Astrocyte of the spinal cord (primary cell): ENCODE measurements at regions not wholly inside any gene's neighbourhood (a gene's known extent, or its start where the extent isn't known, plus 50 kb on each side); places are given as distances from the start of the nearest gene placed in this dataset.

Source experiments
- DNase-seq: peaks from one replicate; pipeline ENCODE4 v3.0.0; 2011; ENCODE audit warnings: low read depth, low spot score
- H3K4me3 ChIP-seq: 2 replicates; pipeline ENCODE4 v1.5.1; 2011; ENCODE audit warnings: low read depth, mild to moderate bottlenecking, low read length, moderate library complexity
- CTCF ChIP-seq: IDR thresholded peaks from 2 replicates; pipeline ENCODE4 v1.5.1; 2012; ENCODE audit warnings: low read depth, mild to moderate bottlenecking, low read length, inconsistent platforms
- in situ Hi-C: cut with HindIII; loops from 2 replicates; pipeline ENCODE4 v1.10.0; 2017; ENCODE audit warnings: low sequenced_read_pairs

- no peak for DNase-seq
- in situ Hi-C loops: no loop called here
- TF ChIP-seq CTCF: no peak
- no peak overlapping the region for H3K4me3 ChIP-seq
These were observed 314.7 kb upstream of the ALCAM start for GRCh38 chr3:105051972-105052371.

- TF ChIP-seq CTCF: no peak
- DNase-seq: no peak
- H3K4me3 ChIP-seq: no peak overlapping the region
- in situ Hi-C loops: no loop called here
These were observed 303.9 kb upstream of the ALCAM start for GRCh38 chr3:105062853-105063252.

DNA sequence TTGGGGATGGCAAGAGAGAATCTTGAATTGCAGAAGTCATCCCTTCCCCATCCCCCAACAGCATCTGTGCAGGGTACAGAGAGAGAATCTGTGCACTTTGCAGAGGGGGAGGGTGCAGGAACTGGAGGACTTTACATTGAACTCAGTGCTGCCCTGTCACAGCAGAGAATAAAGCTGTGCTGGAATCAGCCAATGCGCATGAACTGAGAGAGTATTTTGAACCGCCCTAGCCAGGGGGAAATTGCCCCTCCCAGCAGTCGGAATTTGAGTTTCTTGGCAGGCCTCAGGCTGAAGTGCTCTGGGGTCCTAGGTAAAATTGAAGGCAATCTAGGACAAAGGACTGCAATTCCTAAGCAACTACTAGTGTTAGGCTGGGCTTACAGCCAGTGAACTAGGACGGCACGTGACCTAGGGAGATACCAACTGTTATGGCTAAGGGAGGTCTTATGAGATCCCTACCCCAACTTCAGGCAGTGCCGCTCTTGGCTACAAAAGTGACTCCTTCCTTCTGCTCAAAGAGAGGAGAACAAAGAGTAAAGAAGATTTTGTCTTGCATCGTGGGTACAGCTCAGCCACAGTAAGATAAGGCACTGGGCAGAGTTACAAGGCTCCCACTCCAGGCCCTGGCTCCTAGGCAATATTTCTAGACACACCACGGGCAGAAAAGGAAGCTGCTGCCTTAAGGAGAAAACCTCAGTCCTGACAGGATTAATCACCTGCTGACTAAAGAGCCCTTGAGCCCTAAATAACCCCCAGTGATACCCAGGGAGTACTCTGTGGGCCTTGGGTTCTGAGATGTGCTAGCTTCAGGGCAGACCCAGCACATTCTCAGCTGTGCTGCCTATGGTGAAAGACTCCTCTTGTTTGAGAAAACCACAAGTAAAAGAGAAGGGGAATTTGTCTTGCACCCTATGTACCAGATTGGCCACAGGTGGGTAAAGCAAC lies 300.5 kb upstream of the ALCAM start:
- no peak overlapping the region for H3K4me3 ChIP-seq
- no peak for TF ChIP-seq CTCF
- DNase-seq: no peak
- in situ Hi-C loops: no loop called here

- no peak overlapping the region for H3K4me3 ChIP-seq
- no peak for DNase-seq
- in situ Hi-C loops: no loop called here
- TF ChIP-seq CTCF: no peak
These were observed 299.3 kb upstream of the ALCAM start for GRCh38 chr3:105067361-105067760.

DNA sequence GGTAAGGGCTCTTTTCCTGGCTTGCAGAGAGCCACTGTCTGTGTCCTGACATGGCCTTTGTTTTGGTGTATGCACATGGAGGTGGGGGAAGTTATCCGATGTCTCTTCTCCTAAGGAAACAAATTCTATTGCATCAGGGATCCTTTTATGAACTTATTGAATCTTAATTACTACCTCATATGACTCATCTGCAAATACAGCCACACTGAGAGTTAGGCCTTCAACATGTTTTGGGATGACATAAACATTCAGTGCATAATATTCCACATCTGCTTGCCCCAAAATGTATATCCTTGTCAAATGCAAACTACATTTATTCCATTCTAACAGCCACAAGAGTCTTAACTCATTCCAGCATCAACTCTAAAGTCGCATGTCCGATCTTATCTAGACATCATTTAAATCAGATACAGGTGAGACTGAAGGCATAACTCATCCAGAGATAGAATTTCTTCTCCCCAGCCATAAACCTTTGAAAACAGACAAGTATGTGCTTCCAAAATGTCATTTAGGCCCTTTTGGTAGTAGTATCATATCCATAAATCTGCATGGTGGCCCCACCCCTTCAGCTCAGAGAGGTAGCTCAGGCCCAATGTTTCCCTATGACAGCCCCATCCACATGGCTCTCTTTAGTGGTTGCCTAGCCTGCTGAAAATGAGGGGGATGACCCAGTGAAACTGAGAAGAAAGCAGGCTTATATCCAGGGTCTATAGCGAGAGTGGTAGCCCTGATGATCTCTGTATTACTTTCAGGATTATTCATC lies 289.5 kb upstream of the ALCAM start:
- H3K4me3 ChIP-seq: no peak overlapping the region
- DNase-seq: no peak
- TF ChIP-seq CTCF: no peak
- in situ Hi-C loops: no loop called here

DNA sequence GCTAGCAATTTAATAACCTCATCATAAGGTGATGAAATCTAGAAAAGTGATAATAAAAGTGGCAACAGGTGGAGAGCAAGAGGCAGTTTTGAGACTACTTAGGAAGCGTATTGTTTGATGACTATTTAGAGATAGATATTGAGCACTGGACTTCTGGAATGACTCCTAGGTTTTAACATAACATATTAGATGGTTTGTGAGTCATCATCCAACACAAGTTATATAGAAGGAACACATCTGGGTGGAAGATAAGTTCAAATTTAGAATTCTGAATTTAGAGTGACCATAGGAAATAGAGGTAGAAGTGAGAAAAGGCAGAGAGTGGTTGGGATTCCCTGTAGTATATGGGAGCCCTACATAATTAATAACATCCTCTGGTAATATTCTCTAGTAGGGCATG lies 282.8 kb upstream of the ALCAM start:
- no peak for DNase-seq
- no peak overlapping the region for H3K4me3 ChIP-seq
- in situ Hi-C loops: no loop called here
- TF ChIP-seq CTCF: no peak
